H1 (cell line): ENCODE measurements at regions not wholly inside any gene's neighbourhood (a gene's known extent, or its start where the extent isn't known, plus 50 kb on each side); places are given as distances from the start of the nearest gene placed in this dataset.

Source experiments
- CTCF ChIP-seq, 3 experiments: IDR thresholded peaks; 1 replicate in 2 of 3; 2 replicates in 1 of 3; pipeline versions ENCODE4 v1.5.1 to v1.6.1; 2011; ENCODE audit warnings: low read length in 3 of 3, mild to moderate bottlenecking in 3 of 3, inconsistent platforms in 2 of 3, low read depth in 1 of 3, moderate library complexity in 1 of 3; ENCODE audit not compliant: insufficient read depth in 1 of 3; ENCODE audit errors: control extremely low read depth in 1 of 3
- GTF2F1 ChIP-seq: IDR thresholded peaks from 2 replicates; pipeline ENCODE4 v1.6.1; 2012; ENCODE audit warnings: low read depth, low read length, improper control_type of control experiment, borderline replicate concordance
- PHF8 ChIP-seq: fragments of 200-600 bp; sonication (generic); conservative IDR thresholded peaks from 2 replicates; pipeline ENCODE4 v1.7.1; 2012; ENCODE audit warnings: low read depth, mild to moderate bottlenecking, inconsistent platforms, low read length, moderate library complexity
- POLR2AphosphoS5 ChIP-seq: IDR thresholded peaks from 2 replicates; pipeline ENCODE4 v1.6.1; 2011; ENCODE audit warnings: low read depth, low read length

DNA sequence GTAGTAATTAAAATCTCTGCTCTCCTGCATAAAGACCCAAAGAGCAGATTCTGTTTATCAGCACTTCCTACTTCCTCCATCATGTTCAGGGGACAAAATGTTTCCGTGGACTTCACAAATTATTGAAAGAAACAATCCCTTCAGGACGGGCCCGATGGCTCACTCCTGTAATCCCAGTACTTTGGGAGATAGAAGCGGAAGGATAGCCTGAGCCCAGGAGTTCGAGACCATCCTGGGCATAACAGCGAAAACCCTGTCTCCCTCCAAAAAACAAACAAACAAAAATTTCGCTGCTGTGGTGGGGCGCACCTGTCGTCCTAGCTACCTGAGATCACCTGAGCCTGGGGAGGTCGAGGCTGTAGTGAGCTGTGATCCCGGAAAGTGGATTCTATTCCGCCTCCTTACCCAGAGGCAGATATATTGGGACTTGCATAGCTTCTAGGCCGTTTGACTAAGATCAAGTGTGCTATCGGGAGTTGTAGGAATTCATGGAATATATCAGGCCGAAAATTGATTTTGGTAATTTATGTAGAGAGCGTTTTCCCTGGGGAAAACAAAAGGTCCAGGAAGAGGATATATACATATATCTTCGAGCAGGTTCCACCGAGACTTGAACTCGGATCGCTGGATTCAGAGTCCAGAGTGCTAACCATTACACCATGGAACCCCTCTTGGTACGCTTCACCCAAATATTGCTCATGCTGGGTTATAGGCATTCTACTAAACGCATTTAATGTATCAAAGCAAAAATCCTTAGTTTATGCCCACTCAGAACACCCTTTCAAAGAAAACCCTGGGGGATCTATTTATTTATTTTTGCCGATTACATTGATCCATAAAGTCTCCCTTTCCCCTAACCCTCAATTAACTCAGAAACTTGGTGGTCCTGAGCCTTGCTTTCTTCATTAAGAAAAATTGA is 74.5 kb upstream of the ZNF184 start:
- TF ChIP-seq POLR2AphosphoS5 (no peak), GTF2F1 (no peak), CTCF (IDR thresholded peaks at IDR 0.05; ENCODE audit: control extremely low read depth in 1 of 3, insufficient read depth in 1 of 3, low read depth in 1 of 3, low read length in 3 of 3) (no peak), PHF8 (no peak)
